ENCODE measurements at regions not wholly inside any gene's neighbourhood (a gene's known extent, or its start where the extent isn't known, plus 50 kb on each side); places are given as distances from the start of the nearest gene placed in this dataset.

DNA sequence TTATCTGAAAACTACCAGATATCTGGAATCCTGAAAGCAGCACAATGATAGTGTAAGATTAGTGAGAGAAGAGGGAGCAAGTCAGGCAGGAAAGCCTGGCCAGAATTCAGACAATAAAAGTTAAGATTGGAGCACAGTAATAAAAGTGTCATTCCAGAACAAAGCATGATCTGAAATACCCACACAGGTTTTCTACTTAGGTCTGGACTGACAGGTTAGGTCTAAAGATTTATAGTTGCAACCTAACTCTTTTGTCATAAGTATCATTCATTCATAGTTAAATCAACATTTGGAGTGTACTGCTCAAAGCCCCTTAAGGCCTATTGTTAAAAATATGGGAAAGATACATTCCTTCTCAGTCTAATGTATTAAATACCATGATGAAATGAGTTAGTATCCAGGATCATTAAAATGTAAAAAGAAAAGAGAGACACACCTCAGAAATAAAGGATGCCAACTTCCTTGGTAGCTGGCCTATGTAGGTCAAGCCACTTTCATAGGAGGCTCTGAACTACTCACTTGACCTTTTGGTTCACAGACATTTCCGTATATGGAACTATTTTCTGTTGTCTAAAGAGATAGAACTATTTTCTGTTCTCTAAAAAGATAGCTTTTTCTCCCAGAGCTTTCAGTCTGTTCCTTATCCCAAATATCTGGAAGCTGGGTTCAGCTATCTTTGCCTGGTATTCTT, 105.2 kb downstream of the FAS start:
- DNase-seq, result peak; percentile 11

GRCh38 chr10:89093728-89094127, 103.1 kb downstream of the FAS start:
- no peak for DNase-seq

DNA sequence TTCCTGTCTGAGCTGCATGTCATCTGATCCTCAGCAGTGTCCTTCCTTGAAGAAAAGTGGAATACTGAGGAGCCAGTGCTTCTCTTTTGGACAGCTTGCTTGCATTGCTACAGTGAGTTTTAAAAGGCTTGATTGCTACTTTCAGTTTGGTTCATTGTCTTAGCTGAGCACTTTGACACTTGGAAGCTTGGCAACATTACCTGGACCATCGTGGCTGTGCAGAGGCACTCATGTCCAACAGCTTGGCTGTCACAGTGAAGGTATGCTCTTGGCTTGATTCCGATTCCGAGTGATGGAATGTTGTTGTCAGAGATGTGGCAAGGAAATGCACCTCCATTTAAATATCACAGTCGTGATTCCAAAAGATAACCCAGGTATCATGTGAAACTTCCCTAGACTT, 102.4 kb downstream of the FAS start:
- DNase-seq, result no peak

- no peak for DNase-seq
These were observed 101.8 kb downstream of the FAS start for GRCh38 chr10:89092439-89092838.

DNA sequence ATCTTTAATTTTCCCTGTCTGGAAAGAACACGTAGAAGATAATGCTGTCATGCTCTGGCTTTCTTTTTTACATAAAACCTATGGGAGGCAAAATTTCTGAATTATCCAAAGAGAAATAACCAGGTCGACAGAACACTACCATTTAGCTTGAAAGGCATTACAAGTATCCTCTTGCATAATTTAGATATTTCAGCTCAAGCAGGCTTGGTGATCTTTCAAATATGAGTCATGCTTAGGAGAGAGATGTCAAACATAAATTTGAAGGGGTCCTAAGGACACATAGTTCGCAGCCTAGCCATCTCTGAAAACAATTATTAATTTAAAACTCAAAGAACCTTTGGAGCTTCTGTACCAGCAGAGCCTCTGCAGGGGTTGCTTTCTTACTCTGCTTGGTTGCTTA, 100.9 kb downstream of the FAS start:
- DNase-seq, result peak; percentile 77

- DNase-seq, result peak; percentile 87
These were observed 100.3 kb downstream of the FAS start for GRCh38 chr10:89090756-89091445.

- DNase-seq, result peak; percentile 98
These were observed 96.4 kb downstream of the FAS start for GRCh38 chr10:89086801-89087521.

DNA sequence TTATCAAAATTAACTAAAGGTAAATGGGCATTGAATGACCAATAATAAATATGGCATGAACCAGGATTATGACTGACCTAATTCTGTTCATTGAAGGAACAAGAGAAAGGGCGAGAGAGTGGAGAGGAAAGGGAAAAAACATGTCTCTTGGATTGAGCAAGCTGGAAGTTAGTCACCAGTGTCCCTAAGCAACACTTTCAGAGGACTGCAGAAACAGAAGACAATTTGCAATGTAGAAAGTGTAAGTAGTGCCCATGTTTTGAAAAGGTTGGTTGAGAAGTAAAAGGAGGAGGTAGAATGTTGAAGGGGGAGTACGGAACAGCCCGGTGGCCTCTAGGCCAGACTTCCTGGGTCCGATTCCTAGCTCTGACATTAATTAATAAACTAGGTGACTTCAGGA, 94.6 kb downstream of the FAS start:
- DNase-seq, result no peak

GRCh38 chr10:89082086-89082485, 91.5 kb downstream of the FAS start:
- no peak for DNase-seq

- no peak for DNase-seq
These were observed 90.1 kb downstream of the FAS start for GRCh38 chr10:89080660-89081059.

DNA sequence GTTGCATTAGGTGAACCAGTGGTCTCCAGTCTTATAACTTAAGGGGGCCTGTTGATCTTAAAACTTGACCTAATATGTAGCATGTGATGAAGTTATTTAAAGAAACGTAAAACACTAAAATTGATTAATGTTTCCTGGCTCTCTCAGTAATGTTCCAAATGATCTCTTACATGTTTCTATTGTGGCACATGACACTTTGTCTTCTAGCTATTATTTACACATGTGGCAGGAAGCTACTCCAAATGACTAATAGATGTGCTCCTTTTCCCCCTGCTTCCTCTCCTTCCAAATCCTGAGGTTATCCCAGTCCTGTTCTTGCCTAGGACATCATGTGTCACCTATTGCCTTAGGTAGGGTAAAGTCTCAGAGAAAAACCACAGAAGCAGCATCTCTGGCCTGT, 89.4 kb downstream of the FAS start:
- DNase-seq, result peak; percentile 73

DNA sequence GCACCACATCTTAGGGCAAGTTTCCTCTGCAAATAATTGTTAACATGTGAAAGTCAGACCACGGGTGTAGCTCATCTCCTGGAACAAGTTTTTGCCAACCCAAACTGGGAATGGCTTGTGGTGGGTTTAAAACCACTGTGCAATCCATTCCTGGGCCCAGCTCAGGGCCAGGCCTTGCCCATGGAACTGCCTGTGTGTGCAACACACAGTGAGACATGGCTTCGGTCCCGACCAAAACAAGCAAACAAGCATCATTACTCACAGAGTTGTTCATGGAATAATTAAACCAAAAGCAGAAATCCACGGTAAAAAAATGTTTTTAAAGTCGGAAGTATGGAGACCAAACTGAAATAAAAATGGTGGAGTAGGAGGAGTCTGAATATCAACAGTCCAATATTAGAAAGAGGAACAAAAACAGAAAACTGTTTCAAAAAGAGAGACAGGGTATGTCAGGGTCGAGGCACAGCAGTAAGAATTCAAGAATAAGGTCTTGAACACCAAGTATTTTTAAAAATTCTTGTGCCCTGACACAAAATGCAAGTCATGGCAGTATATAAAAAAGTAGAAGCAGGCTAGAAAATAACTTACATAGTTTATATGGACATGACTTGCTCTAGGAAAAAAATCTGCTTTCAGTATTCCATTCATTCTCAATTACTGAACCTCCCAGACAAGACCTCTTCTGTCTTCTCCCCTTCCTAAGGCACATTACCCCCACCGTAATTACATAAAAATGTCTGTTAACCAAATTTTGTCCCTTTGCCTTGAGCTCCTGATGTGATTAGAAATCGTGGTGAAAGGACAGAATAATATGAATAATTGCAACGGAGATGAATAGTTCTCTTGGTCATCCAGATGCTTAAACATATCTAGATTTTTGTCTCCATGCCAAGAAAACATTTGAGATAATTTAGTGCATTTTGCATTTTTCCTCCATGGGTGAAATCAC, 88.4 kb downstream of the FAS start:
- DNase-seq, result peak; percentile 96

- no peak for DNase-seq
These were observed 85.5 kb downstream of the FAS start for GRCh38 chr10:89076120-89076519.

- no peak for DNase-seq
These were observed 85.0 kb downstream of the FAS start for GRCh38 chr10:89075631-89076030.

DNA sequence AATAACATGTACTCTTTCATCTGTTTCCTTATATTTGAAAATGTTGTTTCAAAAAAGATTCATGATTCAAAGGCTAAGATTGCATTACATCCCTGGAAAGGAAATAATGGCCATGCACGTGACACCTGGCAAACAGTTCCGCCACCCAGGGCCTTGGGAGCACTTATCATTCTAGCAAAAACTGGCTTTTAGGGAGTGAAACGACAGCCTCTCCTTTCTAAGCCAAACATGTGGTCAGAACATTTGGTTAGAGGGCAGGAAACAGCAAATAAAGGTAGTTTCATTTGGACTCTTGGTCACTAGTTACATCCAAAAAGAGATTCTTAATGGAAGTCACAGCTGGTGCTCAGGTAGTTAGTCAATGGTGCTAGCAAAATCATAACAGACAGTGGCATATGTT, 83.5 kb downstream of the FAS start:
- DNase-seq, result peak; percentile 23

DNA sequence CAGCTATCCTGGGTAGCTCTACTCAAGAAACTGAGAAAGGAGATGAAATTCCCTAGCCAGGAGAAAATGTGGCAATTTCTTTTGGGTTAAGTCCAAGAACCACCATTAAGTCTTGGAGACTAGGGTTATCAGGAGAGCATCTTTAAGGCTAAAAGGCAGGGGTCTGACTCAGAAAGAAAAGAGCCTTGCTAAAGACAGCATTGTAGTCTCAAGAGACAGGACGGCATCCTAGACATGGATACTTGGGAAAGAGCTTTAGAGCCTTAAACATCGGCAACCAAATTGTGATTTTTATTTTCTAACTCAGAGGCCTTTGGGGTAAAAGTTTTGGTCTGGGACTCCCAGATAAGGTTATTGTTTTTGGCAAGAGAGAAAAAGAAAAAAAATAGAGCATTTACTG, 83.1 kb downstream of the FAS start:
- DNase-seq, result peak; percentile 27

DNA sequence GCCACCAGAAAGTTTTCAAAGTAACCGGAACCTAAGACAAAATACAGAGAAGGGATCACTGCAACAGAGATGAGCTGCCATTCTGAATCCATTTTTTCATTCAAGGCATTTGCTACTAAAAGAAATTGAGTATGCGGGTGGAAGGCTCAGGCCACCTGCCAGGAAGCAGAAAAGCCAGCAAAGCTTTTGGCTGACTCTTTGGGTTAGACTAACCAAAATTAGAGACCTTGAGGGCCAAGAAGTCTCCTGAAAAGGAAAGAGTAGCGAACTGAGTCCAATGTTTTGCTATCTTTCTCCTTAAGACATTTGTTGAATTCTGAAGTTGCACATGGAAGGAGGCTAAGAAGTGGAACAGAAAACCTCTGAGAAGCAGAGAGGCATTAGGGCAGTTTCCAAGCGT, 79.0 kb downstream of the FAS start:
- no peak for DNase-seq
